GM18907 (cell line): ENCODE measurements at regions not wholly inside any gene's neighbourhood (a gene's known extent, or its start where the extent isn't known, plus 50 kb on each side); places are given as distances from the start of the nearest gene placed in this dataset.
"Not testable (repeated sequence)": the region's sequence is repeated elsewhere in the genome, so short reads cannot be mapped to it uniquely, and the experiment has no call there.

ENCODE experiments used
- ATAC-seq: cut with Tn5 transposase; IDR thresholded peaks from one replicate; pipeline ENCODE4 v1.9.1; 2021; ENCODE audit warnings: mild to moderate bottlenecking, moderate library complexity; ENCODE audit not compliant: unreplicated experiment

- ATAC-seq, result not testable (repeated sequence)
Measured at GRCh38 chr20:55310844-55311243, 694.5 kb downstream of the CBLN4 start.

- ATAC-seq, result no peak
Measured at GRCh38 chr20:55291261-55291660, 714.1 kb downstream of the CBLN4 start.

GRCh38 chr20:55283889-55284288 is 721.4 kb downstream of the CBLN4 start:
- ATAC-seq, result no peak

DNA sequence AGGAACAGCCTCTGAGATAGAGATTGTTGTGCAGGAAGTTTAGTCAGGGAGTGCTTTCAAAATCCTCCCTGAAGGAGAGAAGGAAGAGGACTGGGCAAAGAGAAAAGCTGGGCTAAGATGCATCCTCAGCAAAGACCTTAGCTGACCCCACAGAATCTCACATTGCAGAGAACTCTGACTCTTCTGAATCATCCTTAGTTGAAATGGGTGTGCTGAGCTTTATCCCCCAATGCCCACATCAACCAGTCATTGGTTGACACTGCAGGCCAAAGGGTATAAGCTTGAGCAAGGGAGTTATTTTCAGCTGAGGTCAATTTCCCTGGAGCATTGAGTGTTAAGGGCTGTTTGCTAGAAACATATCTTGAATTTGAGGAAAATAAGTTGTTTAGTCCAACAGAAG is 732.2 kb downstream of the CBLN4 start:
- no peak for ATAC-seq

GRCh38 chr20:55271371-55271770 is 733.9 kb downstream of the CBLN4 start:
- no peak for ATAC-seq

GRCh38 chr20:55269913-55270312 is 735.4 kb downstream of the CBLN4 start:
- no peak for ATAC-seq

- ATAC-seq, result no peak
Measured at GRCh38 chr20:55266361-55266760, 739.0 kb downstream of the CBLN4 start.

- no peak for ATAC-seq
Measured at GRCh38 chr20:55264703-55265239, 740.5 kb downstream of the CBLN4 start.

DNA sequence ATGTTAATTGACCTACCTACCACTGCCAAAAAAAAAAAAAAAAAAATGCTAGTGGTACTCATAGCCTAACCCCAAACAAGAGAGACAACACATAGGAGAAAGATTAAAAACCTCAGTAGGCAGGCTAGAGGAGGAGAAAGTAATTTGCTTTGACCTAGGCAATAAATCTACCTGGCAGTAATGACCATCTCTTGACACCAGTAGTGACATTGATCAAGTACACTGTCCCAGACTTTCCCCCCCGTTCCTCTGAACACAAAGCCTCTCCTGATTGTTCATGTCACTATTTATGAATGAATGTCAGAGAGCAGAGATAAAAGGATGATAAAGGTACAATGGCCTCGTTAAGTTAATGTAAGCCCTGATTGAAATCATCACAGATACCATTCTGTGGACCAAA is 746.8 kb downstream of the CBLN4 start:
- ATAC-seq, result no peak

DNA sequence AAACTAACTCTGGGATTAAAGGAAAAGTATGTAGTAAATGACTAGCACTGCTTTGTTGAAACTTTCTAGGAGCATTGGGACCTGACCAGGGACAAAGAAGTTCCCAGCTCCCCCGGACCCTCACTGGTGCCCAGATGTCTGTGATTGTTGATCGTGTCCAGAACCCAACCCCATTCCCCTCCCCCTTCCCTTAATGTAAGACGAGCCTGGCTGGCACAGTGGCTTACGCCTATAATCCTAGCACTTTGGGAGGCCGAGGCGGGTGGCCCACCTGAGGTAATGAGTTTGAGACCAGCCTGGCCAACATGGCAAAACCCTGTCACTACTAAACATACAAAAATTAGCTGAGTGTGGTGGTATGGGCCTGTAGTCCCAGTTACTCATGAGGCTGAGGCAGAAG is 750.3 kb downstream of the CBLN4 start:
- ATAC-seq, result no peak

GRCh38 chr20:55253781-55254180 is 751.5 kb downstream of the CBLN4 start:
- no peak for ATAC-seq

DNA sequence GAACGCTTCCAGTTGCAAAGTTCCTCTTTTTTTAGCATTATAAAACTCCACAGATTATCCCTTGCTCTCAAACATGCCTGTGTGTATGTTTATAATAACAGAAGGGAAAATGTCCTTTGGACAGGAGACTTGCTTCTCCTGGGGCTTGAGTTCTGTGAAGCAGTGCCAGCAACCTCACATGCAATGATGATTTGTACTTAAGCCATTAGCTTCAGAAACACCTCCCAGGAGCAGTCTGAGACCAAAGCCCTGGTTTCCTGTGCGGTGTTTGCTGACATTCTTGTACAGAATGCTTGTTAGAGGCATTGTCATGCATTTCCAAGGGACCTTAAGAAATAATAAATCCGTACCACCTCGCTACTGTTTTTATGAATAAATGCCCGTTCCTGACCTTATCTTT is 752.8 kb downstream of the CBLN4 start:
- no peak for ATAC-seq

GRCh38 chr20:55251170-55251569 is 754.1 kb downstream of the CBLN4 start:
- no peak for ATAC-seq

GRCh38 chr20:55242853-55243252 is 762.5 kb downstream of the CBLN4 start:
- no peak for ATAC-seq

- ATAC-seq, result no peak
Measured at GRCh38 chr20:55239269-55239668, 763.9 kb downstream of the DOK5 start.

DNA sequence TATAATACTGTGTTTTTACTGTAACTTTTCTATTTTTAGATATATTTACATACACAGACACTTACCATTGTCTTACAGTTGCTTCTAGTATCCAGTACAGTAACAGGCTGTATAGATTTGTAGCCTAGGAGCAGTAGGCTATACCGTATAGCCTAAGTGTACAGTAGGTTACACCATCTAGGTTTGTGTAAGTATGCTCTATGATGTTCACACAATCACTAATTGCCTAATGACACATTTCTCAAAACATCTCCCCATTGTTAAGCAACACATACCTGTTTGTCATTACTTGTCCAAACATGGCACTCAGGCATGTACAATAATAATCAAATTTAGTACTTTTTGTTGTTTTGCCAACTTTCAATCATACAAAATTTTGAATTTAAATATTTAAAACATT is 757.3 kb downstream of the DOK5 start:
- ATAC-seq, result no peak

DNA sequence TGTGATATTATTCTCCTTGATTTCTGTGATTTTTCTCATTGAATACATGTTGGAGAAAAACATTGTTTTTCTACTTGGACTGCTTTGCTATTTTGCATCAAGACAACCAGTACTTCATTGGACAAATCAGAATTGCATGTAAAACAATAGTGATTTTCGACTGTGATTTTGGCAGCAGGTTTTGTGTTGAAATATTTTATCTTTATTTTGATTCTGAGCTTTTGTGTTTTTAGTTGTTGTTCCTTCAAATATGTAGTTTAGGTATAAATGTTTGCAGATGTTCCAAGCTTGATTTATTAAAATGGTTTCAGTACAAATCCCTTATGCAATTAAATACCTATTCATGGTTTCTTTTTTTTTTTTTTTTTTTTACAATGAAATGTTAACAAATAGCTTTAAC is 754.1 kb downstream of the DOK5 start:
- ATAC-seq, result no peak

GRCh38 chr20:55216525-55217242 is 741.3 kb downstream of the DOK5 start:
- ATAC-seq, result no peak

DNA sequence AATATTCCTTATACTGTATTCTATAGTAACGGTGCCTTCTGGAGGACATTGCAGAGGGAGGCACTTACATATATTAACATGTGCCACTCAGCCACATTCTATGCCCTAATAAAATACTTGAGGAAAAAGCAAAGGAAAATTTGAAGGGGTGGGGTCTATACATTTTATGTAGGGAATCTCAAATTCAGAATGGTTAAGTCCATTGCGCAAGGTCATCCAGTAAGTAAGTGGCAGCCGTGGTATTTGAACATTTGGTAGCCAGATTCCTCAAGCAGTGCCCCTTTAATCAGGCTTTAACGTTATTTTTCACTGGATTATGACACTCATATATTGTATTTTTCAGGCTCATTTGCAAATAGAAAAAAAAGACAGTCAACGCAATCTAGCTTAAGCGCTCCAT is 738.3 kb downstream of the DOK5 start:
- ATAC-seq, result no peak

DNA sequence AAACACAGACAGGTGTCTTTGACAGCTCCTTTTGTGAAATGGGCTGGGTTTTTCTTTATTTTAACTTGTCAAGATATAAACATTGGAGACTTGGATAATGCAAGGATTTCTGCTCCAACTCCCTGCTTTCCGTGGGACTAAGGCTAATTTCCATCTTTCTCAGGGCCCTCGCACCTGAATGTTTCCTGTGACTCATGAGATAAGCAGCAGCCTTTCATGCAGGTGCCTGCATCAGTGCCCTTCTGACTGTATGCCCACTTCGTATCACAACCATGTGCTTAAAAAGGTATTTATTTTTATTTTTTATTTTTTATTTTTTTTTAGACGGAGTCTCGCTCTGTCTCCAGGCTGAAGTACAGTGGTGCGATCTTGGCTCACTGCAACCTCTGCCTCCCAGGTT is 736.1 kb downstream of the DOK5 start:
- no peak for ATAC-seq

DNA sequence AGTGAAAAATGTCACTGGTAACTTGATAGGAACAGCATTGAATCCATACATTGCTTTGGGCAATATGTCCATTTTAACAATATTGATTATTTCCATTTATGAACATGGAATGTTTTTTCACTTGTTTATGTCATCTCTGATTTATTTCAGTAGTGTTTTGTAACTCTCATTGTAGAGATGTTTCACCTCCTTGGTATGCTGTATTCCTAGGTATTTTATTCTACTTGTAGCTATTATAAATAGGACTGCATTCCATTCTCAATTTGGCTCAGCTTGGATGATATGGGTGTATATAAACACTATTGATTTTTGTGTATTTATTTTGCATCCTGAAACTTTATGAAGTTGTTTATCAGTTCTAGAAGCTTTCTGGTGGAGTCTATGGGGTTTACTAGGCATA is 730.3 kb downstream of the DOK5 start:
- no peak for ATAC-seq

- ATAC-seq, result no peak
Measured at GRCh38 chr20:55200317-55200716, 724.9 kb downstream of the DOK5 start.

DNA sequence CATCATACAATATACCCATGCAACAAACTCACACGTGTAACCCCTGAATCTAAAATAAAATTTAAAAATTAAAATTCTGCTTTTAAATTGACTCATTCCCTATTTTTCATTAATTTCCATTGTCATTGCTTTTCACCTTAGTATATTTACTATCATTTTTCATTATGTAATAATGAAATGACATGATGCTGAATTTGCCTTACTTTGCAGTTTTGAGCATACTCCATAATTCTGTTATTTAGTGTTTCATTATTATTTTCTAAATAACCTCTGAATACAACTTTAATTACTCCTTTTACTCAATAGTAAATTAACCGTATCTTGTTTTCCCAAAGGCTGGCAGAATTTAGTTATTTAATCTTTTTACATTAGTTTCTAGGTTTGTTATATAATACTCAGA is 719.6 kb downstream of the DOK5 start:
- no peak for ATAC-seq
